GM21786 (cell line): ENCODE measurements at regions not wholly inside any gene's neighbourhood (a gene's known extent, or its start where the extent isn't known, plus 50 kb on each side); places are given as distances from the start of the nearest gene placed in this dataset.
"Not testable (repeated sequence)": the region's sequence is repeated elsewhere in the genome, so short reads cannot be mapped to it uniquely, and the experiment has no call there.

Experiments used
- ATAC-seq: cut with Tn5 transposase; IDR thresholded peaks from one replicate; pipeline ENCODE4 v1.9.1; 2021; ENCODE audit not compliant: unreplicated experiment

- ATAC-seq, result no peak
Measured at GRCh38 chr3:159038405-159038804, 236.6 kb downstream of the MFSD1 start.

GRCh38 chr3:159039286-159039685 lies 237.4 kb downstream of the MFSD1 start:
- no peak for ATAC-seq

GRCh38 chr3:159045279-159045885 lies 243.5 kb downstream of the MFSD1 start:
- ATAC-seq, result no peak

GRCh38 chr3:159047361-159047760 lies 245.5 kb downstream of the MFSD1 start:
- ATAC-seq, result no peak

- not testable (repeated sequence) for ATAC-seq
Measured at GRCh38 chr3:159052494-159052893, 250.6 kb downstream of the MFSD1 start.

GRCh38 chr3:159057621-159058020 lies 255.8 kb downstream of the MFSD1 start:
- no peak for ATAC-seq

GRCh38 chr3:159058859-159059258 lies 257.0 kb downstream of the MFSD1 start:
- no peak for ATAC-seq

- no peak for ATAC-seq
Measured at GRCh38 chr3:159059395-159059794, 257.5 kb downstream of the MFSD1 start.

GRCh38 chr3:159062734-159063410 lies 261.0 kb downstream of the MFSD1 start:
- ATAC-seq, result no peak

- no peak for ATAC-seq
Measured at GRCh38 chr3:159069091-159069490, 267.2 kb downstream of the MFSD1 start, which contains the start of gene IQCJ. TSS of gene IQCJ (plus strand) at chr3:159069319.

- no peak for ATAC-seq
Measured at GRCh38 chr3:159069866-159070425, 268.1 kb downstream of the MFSD1 start.

- no peak for ATAC-seq
Measured at GRCh38 chr3:159074756-159075701, 273.2 kb downstream of the MFSD1 start.

- ATAC-seq, result no peak
Measured at GRCh38 chr3:159077860-159078259, 276.0 kb downstream of the MFSD1 start.

- no peak for ATAC-seq
Measured at GRCh38 chr3:159080256-159080655, 278.4 kb downstream of the MFSD1 start.

- no peak for ATAC-seq
Measured at GRCh38 chr3:159080821-159081220, 279.0 kb downstream of the MFSD1 start.

- no peak for ATAC-seq
Measured at GRCh38 chr3:159082519-159082918, 280.7 kb downstream of the MFSD1 start.

- no peak for ATAC-seq
Measured at GRCh38 chr3:159091936-159092335, 290.1 kb downstream of the MFSD1 start.

GRCh38 chr3:159102001-159102400 lies 300.1 kb downstream of the MFSD1 start:
- ATAC-seq, result no peak

- ATAC-seq, result no peak
Measured at GRCh38 chr3:159112724-159113123, 310.9 kb downstream of the MFSD1 start.

- ATAC-seq, result no peak
Measured at GRCh38 chr3:159113221-159113875, 311.5 kb downstream of the MFSD1 start.

- no peak for ATAC-seq
Measured at GRCh38 chr3:159114582-159114981, 312.7 kb downstream of the MFSD1 start.
